Caco-2 (cell line): ENCODE measurements at regions not wholly inside any gene's neighbourhood (a gene's known extent, or its start where the extent isn't known, plus 50 kb on each side); places are given as distances from the start of the nearest gene placed in this dataset.
"Not testable (repeated sequence)": the region's sequence is repeated elsewhere in the genome, so short reads cannot be mapped to it uniquely, and the experiment has no call there.

ENCODE experiments used
- BruUV-seq: library from RNA; stranded (reverse); fragments of 400-500 nt; replicated peaks from 2 replicates; lab custom pipeline; 2021; lab: Mats Ljungman, UMichigan
- CTCF ChIA-PET: fragments of 300-600 bp; sonication (Branson Sonifier 250); formaldehyde crosslinking; loops from one replicate; lab custom pipeline; 2022; ENCODE audit warnings: antibody characterized with exemption; lab: Charles Lee
- POLR2A ChIA-PET: fragments of 300-600 bp; sonication (Branson Sonifier 250); formaldehyde crosslinking; loops from one replicate; lab custom pipeline; 2022; ENCODE audit warnings: antibody characterized with exemption; lab: Charles Lee
- DNase-seq, 2 experiments: peaks; one replicate each; pipeline versions ENCODE4 v3.0.0 to v3.0.0-alpha.2; 2020 to 2022
- H3K27me3 ChIP-seq: replicated peaks from 2 replicates; pipeline ENCODE4 v1.6.0; 2011; ENCODE audit warnings: low read length; ENCODE audit not compliant: control insufficient read depth, insufficient read depth
- H3K36me3 ChIP-seq: 2 replicates; pipeline ENCODE4 v1.5.1; 2011; ENCODE audit warnings: low read length; ENCODE audit not compliant: control insufficient read depth, insufficient read depth
- H3K4me1 ChIP-seq: fragments of 250-450 bp; sonication (Bioruptor Pico); 2 replicates; pipeline ENCODE4 v1.5.1; 2020; ENCODE audit warnings: mild to moderate bottlenecking
- H3K4me3 ChIP-seq: 2 replicates; pipeline ENCODE4 v1.5.1; 2011; ENCODE audit warnings: low read depth, mild to moderate bottlenecking, control low read depth, low read length
- H3K9me3 ChIP-seq: fragments of 250-450 bp; sonication (Bioruptor Pico); 2 replicates; pipeline ENCODE4 v1.5.1; 2020; ENCODE audit warnings: mild to moderate bottlenecking, moderate library complexity
- H3K27ac Mint-ChIP-seq: one replicate; pipeline ENCODE4 v1.8.0; 2022; ENCODE audit warnings: mixed read lengths; ENCODE audit not compliant: unreplicated experiment
- H3K27me3 Mint-ChIP-seq: one replicate; pipeline ENCODE4 v1.8.0; 2022; ENCODE audit warnings: mixed read lengths; ENCODE audit not compliant: insufficient read depth, unreplicated experiment
- H3K36me3 Mint-ChIP-seq: one replicate; pipeline ENCODE4 v1.8.0; 2022; ENCODE audit warnings: mild to moderate bottlenecking, mixed read lengths; ENCODE audit not compliant: insufficient read depth, unreplicated experiment
- H3K4me1 Mint-ChIP-seq: one replicate; pipeline ENCODE4 v1.8.0; 2022; ENCODE audit warnings: low read depth, mixed read lengths; ENCODE audit not compliant: unreplicated experiment
- H3K4me3 Mint-ChIP-seq: one replicate; pipeline ENCODE4 v1.8.0; 2022; ENCODE audit warnings: mild to moderate bottlenecking, moderate library complexity, mixed read lengths; ENCODE audit not compliant: unreplicated experiment
- H3K9me3 Mint-ChIP-seq: one replicate; pipeline ENCODE4 v1.8.0; 2022; ENCODE audit warnings: mixed read lengths; ENCODE audit not compliant: unreplicated experiment
- CTCF ChIP-seq, 2 experiments: fragments of 200-600 bp in 1 of 2; IDR thresholded peaks; 1 replicate in 1 of 2; 2 replicates in 1 of 2; pipeline versions ENCODE4 v1.5.1 to v1.8.0; 2011 to 2022; ENCODE audit warnings: antibody characterized with exemption in 1 of 2, control low read depth in 1 of 2, inconsistent platforms in 1 of 2, low read depth in 1 of 2, low read length in 1 of 2, mild to moderate bottlenecking in 1 of 2, moderate library complexity in 1 of 2; ENCODE audit not compliant: insufficient read depth in 1 of 2, severe bottlenecking in 1 of 2, unreplicated experiment in 1 of 2
- intact Hi-C: fragments of 100-400 bp; cut with micrococcal nuclease; formaldehyde crosslinking; loops from one replicate; pipeline ENCODE4 v1.10.0; 2022; ENCODE audit not compliant: unreplicated experiment

DNA sequence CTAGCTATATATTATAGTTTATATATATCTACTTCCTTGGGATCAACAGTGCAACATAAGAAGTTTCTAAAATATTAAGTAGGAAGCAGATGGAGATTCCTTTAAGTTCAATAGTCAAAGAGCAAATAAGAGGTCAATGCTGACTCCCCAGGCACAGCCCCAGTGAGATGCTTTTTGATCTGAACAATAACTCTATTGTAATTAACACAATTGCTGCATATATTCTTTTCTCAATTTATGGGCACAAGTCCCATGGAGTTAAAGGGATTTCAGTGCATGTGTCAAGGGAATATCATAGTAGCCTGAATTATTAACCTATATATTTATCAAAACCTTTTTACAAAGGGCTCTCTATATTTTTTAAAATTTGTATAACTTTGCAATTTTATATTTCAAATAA lies 180.8 kb downstream of the SPRY2 start:
- H3K4me1 ChIP-seq, result no peaks in the 10 kb centered on the region
- H3K27me3 ChIP-seq, result no peaks in the 10 kb centered on the region
- DNase-seq, result no peak
- no peaks in the 10 kb centered on the region for H3K27me3 Mint-ChIP-seq
- no peak overlapping the region for H3K4me3 ChIP-seq
- intact Hi-C loops, result no loop called here
- BruUV-seq, result no TSS peak
- H3K36me3 Mint-ChIP-seq, result no peaks in the 10 kb centered on the region
- no peak for TF ChIP-seq CTCF (IDR thresholded peaks at IDR 0.05; ENCODE audit: insufficient read depth in 1 of 2, low read depth in 1 of 2, low read length in 1 of 2, severe bottlenecking in 1 of 2, unreplicated experiment in 1 of 2)
- H3K9me3 Mint-ChIP-seq, result peaks cover 10% of the 10 kb centered on the region
- H3K9me3 ChIP-seq, result no peaks in the 10 kb centered on the region
- POLR2A ChIA-PET, result no interaction called here
- H3K4me1 Mint-ChIP-seq, result no peaks in the 10 kb centered on the region
- CTCF ChIA-PET, result no interaction called here
- H3K36me3 ChIP-seq, result no peaks in the 10 kb centered on the region
- no peak overlapping the region for H3K27ac Mint-ChIP-seq
- H3K4me3 Mint-ChIP-seq, result no peak overlapping the region

DNA sequence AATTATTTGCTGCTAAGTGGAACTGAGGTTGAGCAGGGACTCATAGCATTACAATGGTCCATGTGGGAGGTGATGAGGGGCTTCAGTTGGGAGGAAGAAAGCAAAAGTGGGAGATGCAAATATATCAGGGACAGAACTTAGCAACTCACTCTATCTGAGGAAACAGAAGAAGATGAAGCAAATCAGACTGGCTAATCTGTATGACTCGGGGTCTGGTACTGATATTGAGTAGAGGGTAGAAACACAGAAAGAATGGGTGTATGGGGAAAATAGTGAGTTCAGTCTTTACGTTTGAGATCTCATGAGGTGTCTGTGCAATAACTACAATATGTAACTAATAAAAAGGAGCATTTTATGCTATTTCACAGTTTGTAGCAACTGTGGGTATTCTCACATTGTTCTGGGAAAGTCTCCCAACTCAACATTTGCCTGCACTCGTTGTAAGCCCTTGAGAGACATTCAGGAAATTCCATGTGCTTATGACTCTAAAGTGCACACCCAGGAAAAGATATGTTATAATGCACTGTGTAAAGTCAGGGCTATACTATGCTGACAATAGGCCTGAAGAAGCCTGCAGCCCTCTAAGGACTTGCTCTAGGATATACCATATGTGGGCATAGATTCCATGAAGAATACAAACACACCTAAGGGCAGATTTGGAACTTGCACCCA lies 183.5 kb downstream of the SPRY2 start:
- Mint-ChIP-seq H3K9me3 (no peaks in the 10 kb centered on the region), H3K27me3 (no peaks in the 10 kb centered on the region), H3K4me3 (no peak overlapping the region), H3K27ac (no peak overlapping the region), H3K36me3 (no peaks in the 10 kb centered on the region), H3K4me1 (no peaks in the 10 kb centered on the region)
- Histone ChIP-seq H3K4me3 (no peak overlapping the region), H3K27me3 (no peaks in the 10 kb centered on the region), H3K9me3 (no peaks in the 10 kb centered on the region), H3K4me1 (no peaks in the 10 kb centered on the region), H3K36me3 (no peaks in the 10 kb centered on the region)
- no peak for DNase-seq
- ChIA-PET POLR2A (no interaction called here), CTCF (no interaction called here)
- intact Hi-C loops, result no loop called here
- no TSS peak for BruUV-seq
- TF ChIP-seq CTCF (IDR thresholded peaks at IDR 0.05; ENCODE audit: insufficient read depth in 1 of 2, low read depth in 1 of 2, low read length in 1 of 2, severe bottlenecking in 1 of 2, unreplicated experiment in 1 of 2), result no peak

DNA sequence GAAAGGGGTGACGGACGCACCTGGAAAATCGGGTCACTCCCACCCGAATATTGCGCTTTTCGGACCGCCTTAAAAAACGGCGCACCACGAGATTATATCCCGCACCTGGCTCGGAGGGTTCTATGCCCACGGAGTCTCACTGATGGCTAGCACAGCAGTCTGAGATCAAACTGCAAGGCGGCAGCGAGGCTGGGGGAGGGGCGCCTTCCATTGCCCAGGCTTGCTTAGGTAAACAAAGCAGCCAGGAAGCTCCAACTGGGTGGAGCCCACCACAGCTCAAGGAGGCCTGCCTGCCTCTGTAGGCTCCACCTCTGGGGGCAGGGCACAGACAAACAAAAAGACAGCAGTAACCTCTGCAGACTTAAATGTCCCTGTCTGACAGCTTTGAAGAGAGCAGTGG lies 188.8 kb downstream of the SPRY2 start:
- H3K36me3 ChIP-seq, intact Hi-C loops, H3K4me1 ChIP-seq, H3K9me3 ChIP-seq, H3K4me3 Mint-ChIP-seq, H3K4me1 Mint-ChIP-seq, DNase-seq, BruUV-seq, POLR2A ChIA-PET, H3K9me3 Mint-ChIP-seq, CTCF ChIA-PET, H3K36me3 Mint-ChIP-seq, H3K27me3 ChIP-seq, H3K4me3 ChIP-seq, H3K27ac Mint-ChIP-seq, H3K27me3 Mint-ChIP-seq: not testable (repeated sequence)
